ENCODE measurements at regions not wholly inside any gene's neighbourhood (a gene's known extent, or its start where the extent isn't known, plus 50 kb on each side); places are given as distances from the start of the nearest gene placed in this dataset.
A peak's percentile ranks its signal among the peaks of the same experiment; 100 is the strongest.

- Histone ChIP-seq H4K20me1 (ENCODE audit: insufficient read depth, low read length) (no peaks in the 10 kb centered on the region), H3K36me3 (replicated peaks; ENCODE audit: low read depth, low read length) (no peaks in the 10 kb centered on the region), H3K27ac (ENCODE audit: low read length) (peak overlapping the region; percentile 99), H3K4me3 (ENCODE audit: low read length) (peak overlapping the region; percentile 70; the same call in 1 of the 2 replicates), H3K9ac (ENCODE audit: low read length) (peak overlapping the region; percentile 96), H3K79me2 (ENCODE audit: low read length) (no peaks in the 10 kb centered on the region), H3K9me3 (ENCODE audit: insufficient read depth, low read length) (no peaks in the 10 kb centered on the region), H3K27me3 (ENCODE audit: low read depth, low read length) (no peaks in the 10 kb centered on the region), H2AFZ (ENCODE audit: low read depth, low read length) (no peak overlapping the region), H3K4me2 (ENCODE audit: low read length) (peak overlapping the region; percentile 94), H3K4me1 (ENCODE audit: low read length) (peaks cover 59% of the 10 kb centered on the region)
- no peak for TF ChIP-seq EZH2phosphoT487 (IDR thresholded peaks at IDR 0.05; ENCODE audit: low read depth)
- no peak for TF ChIP-seq CTCF (IDR thresholded peaks at IDR 0.05; ENCODE audit: low read depth, low read length)
Measured at GRCh38 chr6:149264629-149265028, 52.9 kb upstream of the TAB2 start.

DNA sequence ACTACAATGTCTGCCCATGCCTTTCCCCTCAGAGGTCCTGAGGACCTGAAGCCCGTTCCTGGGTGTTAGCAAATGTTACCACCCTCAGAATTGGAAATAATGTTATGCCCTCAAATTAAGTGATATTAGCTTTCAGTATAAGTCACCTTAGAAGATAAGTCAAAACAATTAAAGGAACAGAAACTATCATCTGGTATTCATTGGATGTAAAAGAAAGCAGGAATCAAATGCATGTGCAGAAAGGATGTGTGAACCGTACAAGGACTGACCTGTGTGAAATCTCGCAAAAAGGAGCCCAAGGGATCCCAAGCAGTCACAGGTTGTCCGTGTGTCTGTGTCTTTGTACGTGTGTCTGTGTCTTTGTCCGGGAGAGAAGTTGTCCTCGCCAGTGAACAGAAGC is 51.6 kb upstream of the TAB2 start:
- H3K4me1 ChIP-seq (ENCODE audit: low read length): peaks cover 52% of the 10 kb centered on the region
- no peaks in the 10 kb centered on the region for H4K20me1 ChIP-seq (ENCODE audit: insufficient read depth, low read length)
- H3K27ac ChIP-seq (ENCODE audit: low read length): peak overlapping the region; percentile 99
- TF ChIP-seq EZH2phosphoT487 (IDR thresholded peaks at IDR 0.05; ENCODE audit: low read depth) (no peak), CTCF (IDR thresholded peaks at IDR 0.05; ENCODE audit: low read depth, low read length) (no peak)
- no peak overlapping the region for H2AFZ ChIP-seq (ENCODE audit: low read depth, low read length)
- peak overlapping the region; percentile 96 for H3K9ac ChIP-seq (ENCODE audit: low read length)
- H3K27me3 ChIP-seq (ENCODE audit: low read depth, low read length): no peaks in the 10 kb centered on the region
- H3K9me3 ChIP-seq (ENCODE audit: insufficient read depth, low read length): no peaks in the 10 kb centered on the region
- peak overlapping the region; percentile 94 for H3K4me2 ChIP-seq (ENCODE audit: low read length)
- H3K4me3 ChIP-seq (ENCODE audit: low read length): peak overlapping the region; percentile 70
- no peaks in the 10 kb centered on the region for H3K79me2 ChIP-seq (ENCODE audit: low read length)
- no peaks in the 10 kb centered on the region for H3K36me3 ChIP-seq (replicated peaks; ENCODE audit: low read depth, low read length)

DNA sequence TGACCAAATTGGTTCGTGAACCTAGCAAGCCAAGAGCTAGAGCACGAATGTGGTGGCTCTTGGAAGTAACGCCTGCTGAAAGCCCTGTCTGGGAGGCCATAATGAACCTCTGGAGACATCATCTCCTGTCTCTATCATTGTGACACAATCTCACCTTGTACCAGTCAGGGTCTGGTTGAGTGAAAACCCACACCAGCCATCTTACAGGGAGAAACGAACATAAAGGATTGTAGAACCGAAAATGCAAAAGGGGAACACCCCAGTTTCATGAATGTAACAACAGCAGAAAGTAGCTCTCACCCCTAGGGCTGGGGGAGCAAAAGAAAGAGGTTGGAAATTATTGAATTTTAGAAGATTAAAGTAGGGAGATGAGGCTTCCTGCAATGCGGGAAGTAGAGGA is 50.9 kb upstream of the TAB2 start:
- Histone ChIP-seq H3K79me2 (ENCODE audit: low read length) (no peaks in the 10 kb centered on the region), H3K36me3 (replicated peaks; ENCODE audit: low read depth, low read length) (no peaks in the 10 kb centered on the region), H3K27ac (ENCODE audit: low read length) (peak overlapping the region; percentile 99), H4K20me1 (ENCODE audit: insufficient read depth, low read length) (no peaks in the 10 kb centered on the region), H3K27me3 (ENCODE audit: low read depth, low read length) (no peaks in the 10 kb centered on the region), H3K4me1 (ENCODE audit: low read length) (peaks cover 55% of the 10 kb centered on the region), H3K9ac (ENCODE audit: low read length) (peak overlapping the region; percentile 96), H2AFZ (ENCODE audit: low read depth, low read length) (no peak overlapping the region), H3K9me3 (ENCODE audit: insufficient read depth, low read length) (no peaks in the 10 kb centered on the region), H3K4me2 (ENCODE audit: low read length) (peak overlapping the region; percentile 94), H3K4me3 (ENCODE audit: low read length) (peak overlapping the region; percentile 70)
- TF ChIP-seq CTCF (IDR thresholded peaks at IDR 0.05; ENCODE audit: low read depth, low read length): no peak
- no peak for TF ChIP-seq EZH2phosphoT487 (IDR thresholded peaks at IDR 0.05; ENCODE audit: low read depth)

GRCh38 chr6:149267072-149267471 is 50.4 kb upstream of the TAB2 start:
- H3K4me2 ChIP-seq (ENCODE audit: low read length): peak overlapping the region; percentile 94
- H4K20me1 ChIP-seq (ENCODE audit: insufficient read depth, low read length): no peaks in the 10 kb centered on the region
- H3K9me3 ChIP-seq (ENCODE audit: insufficient read depth, low read length): no peaks in the 10 kb centered on the region
- H3K27me3 ChIP-seq (ENCODE audit: low read depth, low read length): no peaks in the 10 kb centered on the region
- H3K79me2 ChIP-seq (ENCODE audit: low read length): no peaks in the 10 kb centered on the region
- peak overlapping the region; percentile 96 for H3K9ac ChIP-seq (ENCODE audit: low read length)
- TF ChIP-seq CTCF (IDR thresholded peaks at IDR 0.05; ENCODE audit: low read depth, low read length): no peak
- no peak for TF ChIP-seq EZH2phosphoT487 (IDR thresholded peaks at IDR 0.05; ENCODE audit: low read depth)
- H3K27ac ChIP-seq (ENCODE audit: low read length): peak overlapping the region; percentile 99
- peak overlapping the region; percentile 70 for H3K4me3 ChIP-seq (ENCODE audit: low read length)
- peaks cover 56% of the 10 kb centered on the region for H3K4me1 ChIP-seq (ENCODE audit: low read length)
- H2AFZ ChIP-seq (ENCODE audit: low read depth, low read length): no peak overlapping the region
- H3K36me3 ChIP-seq (replicated peaks; ENCODE audit: low read depth, low read length): peaks cover 2% of the 10 kb centered on the region
